Activated naive CD4-positive, alpha-beta T cell treated with anti-CD3 and anti-CD28 coated beads, Interleukin-2, amount 10 ng/mL, durations not matched to agents 7 days and 5 days (primary cell): ENCODE measurements at regions not wholly inside any gene's neighbourhood (a gene's known extent, or its start where the extent isn't known, plus 50 kb on each side); places are given as distances from the start of the nearest gene placed in this dataset.

Experiments used
- CTCF ChIA-PET: fragments of 350-600 bp; sonication (Branson Sonifier 250); formaldehyde crosslinking; loops from one replicate; lab custom pipeline; 2021; ENCODE audit warnings: antibody characterized with exemption; lab: Charles Lee
- DNase-seq: peaks from one replicate; pipeline ENCODE4 v3.0.0-alpha.2; 2020
- H3K27ac Mint-ChIP-seq: one replicate; pipeline ENCODE4 v1.8.0; 2021; ENCODE audit warnings: mild to moderate bottlenecking, moderate library complexity, mixed read lengths
- H3K27me3 Mint-ChIP-seq: one replicate; pipeline ENCODE4 v1.8.0; 2021; ENCODE audit warnings: mild to moderate bottlenecking, mixed read lengths
- H3K36me3 Mint-ChIP-seq: one replicate; pipeline ENCODE4 v1.8.0; 2021; ENCODE audit warnings: mixed read lengths
- H3K4me1 Mint-ChIP-seq: one replicate; pipeline ENCODE4 v1.8.0; 2021; ENCODE audit warnings: mixed read lengths
- H3K4me3 Mint-ChIP-seq: one replicate; pipeline ENCODE4 v1.8.0; 2021; ENCODE audit warnings: mild to moderate bottlenecking, moderate library complexity, mixed read lengths
- H3K9me3 Mint-ChIP-seq: one replicate; pipeline ENCODE4 v1.8.0; 2021; ENCODE audit warnings: mixed read lengths

- no peak for DNase-seq
- no peak overlapping the region for H3K4me3 Mint-ChIP-seq
- H3K27ac Mint-ChIP-seq: no peak overlapping the region
- CTCF ChIA-PET: interaction anchor here (1.1 to 4.4 kb wide), 3 partner anchors 16 to 106 kb away, joined by 3 to 28 read pairs (median 26); no protein-coding TSS in a partner anchor
- peaks cover 37% of the 10 kb centered on the region for H3K36me3 Mint-ChIP-seq
- H3K27me3 Mint-ChIP-seq: no peaks in the 10 kb centered on the region
- peaks cover 11% of the 10 kb centered on the region for H3K9me3 Mint-ChIP-seq
- H3K4me1 Mint-ChIP-seq: peaks cover 39% of the 10 kb centered on the region
These were observed 268.6 kb upstream of the KLF14 start for GRCh38 chr7:131002600-131002999.

- CTCF ChIA-PET: interaction anchor here (1.0 to 4.4 kb wide), 4 partner anchors 21 to 108 kb away, joined by 3 to 28 read pairs (median 16); no protein-coding TSS in a partner anchor
- Mint-ChIP-seq H3K36me3 (peaks cover 35% of the 10 kb centered on the region), H3K9me3 (peaks cover 11% of the 10 kb centered on the region), H3K27ac (no peak overlapping the region), H3K4me3 (no peak overlapping the region), H3K27me3 (no peaks in the 10 kb centered on the region), H3K4me1 (peaks cover 41% of the 10 kb centered on the region)
- no peak for DNase-seq
These were observed 269.6 kb upstream of the KLF14 start for GRCh38 chr7:131003634-131004033.

GRCh38 chr7:131004371-131004770 lies 270.4 kb upstream of the KLF14 start:
- Mint-ChIP-seq H3K4me3 (no peak overlapping the region), H3K27ac (no peak overlapping the region), H3K4me1 (peaks cover 41% of the 10 kb centered on the region)

GRCh38 chr7:131007439-131008330 lies 273.7 kb upstream of the KLF14 start:
- Mint-ChIP-seq H3K9me3 (peaks cover 6% of the 10 kb centered on the region), H3K27me3 (no peaks in the 10 kb centered on the region), H3K4me1 (peaks cover 73% of the 10 kb centered on the region), H3K36me3 (peaks cover 25% of the 10 kb centered on the region), H3K27ac (peak overlapping the region; percentile 63), H3K4me3 (peak overlapping the region; percentile 25)
- CTCF ChIA-PET: interaction anchor here (0.7 to 4.4 kb wide), 15 partner anchors 9 to 133 kb away, joined by 3 to 43 read pairs (median 4); no protein-coding TSS in a partner anchor
- DNase-seq: peak; percentile 73

More at GRCh38 chr7:131004371-131004770, 270.4 kb upstream of the KLF14 start:
- H3K36me3 Mint-ChIP-seq: peaks cover 31% of the 10 kb centered on the region
- peaks cover 11% of the 10 kb centered on the region for H3K9me3 Mint-ChIP-seq
- CTCF ChIA-PET: interaction anchor here (1.2 to 4.4 kb wide), 4 partner anchors 9 to 108 kb away, joined by 3 to 28 read pairs (median 16); no protein-coding TSS in a partner anchor
- H3K27me3 Mint-ChIP-seq: no peaks in the 10 kb centered on the region
- DNase-seq: no peak

- DNase-seq: no peak
- Mint-ChIP-seq H3K27me3 (no peaks in the 10 kb centered on the region), H3K27ac (peak overlapping the region; percentile 92), H3K4me3 (peak overlapping the region; percentile 7), H3K36me3 (peaks cover 17% of the 10 kb centered on the region), H3K9me3 (no peaks in the 10 kb centered on the region), H3K4me1 (peaks cover 83% of the 10 kb centered on the region)
- CTCF ChIA-PET: interaction anchor here (0.8 to 4.4 kb wide), 8 partner anchors 12 to 113 kb away, joined by 3 to 43 read pairs (median 4); no protein-coding TSS in a partner anchor
These were observed 275.1 kb upstream of the KLF14 start for GRCh38 chr7:131008840-131009711.

DNA sequence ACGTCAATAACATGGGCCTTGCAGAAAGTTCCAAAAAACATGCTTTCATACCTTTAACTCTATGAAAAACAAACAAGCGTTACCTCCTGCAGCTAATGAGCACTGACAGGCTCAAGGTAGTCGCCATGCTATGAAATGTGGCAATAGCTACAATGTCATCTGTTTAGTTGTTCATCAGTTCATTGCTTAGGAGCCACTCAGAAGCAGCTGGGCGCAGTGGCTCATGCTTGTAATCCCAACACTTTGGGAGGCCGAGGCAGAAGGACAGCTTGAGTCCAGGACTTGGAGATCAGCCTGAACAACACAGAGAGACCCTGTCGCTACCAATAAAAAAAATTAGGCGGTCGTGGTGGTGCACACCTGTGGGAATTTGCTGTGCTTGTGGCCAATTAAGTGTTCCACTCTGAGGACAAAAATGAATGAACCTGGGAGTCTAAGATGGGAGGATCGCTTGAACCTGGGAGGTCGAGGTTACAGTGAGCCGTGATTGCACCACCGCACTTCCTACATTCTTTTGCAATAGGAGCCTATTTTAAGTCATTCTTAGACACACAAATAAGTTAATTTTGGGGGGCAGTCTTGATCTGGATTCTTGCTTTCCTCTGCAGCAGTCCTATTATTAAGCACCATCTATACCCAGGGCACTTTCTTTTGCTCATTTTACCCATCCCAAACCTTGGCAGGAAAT lies 276.2 kb upstream of the KLF14 start:
- Mint-ChIP-seq H3K36me3 (peaks cover 10% of the 10 kb centered on the region), H3K9me3 (no peaks in the 10 kb centered on the region), H3K27me3 (no peaks in the 10 kb centered on the region), H3K27ac (peak overlapping the region; percentile 92), H3K4me1 (peaks cover 84% of the 10 kb centered on the region), H3K4me3 (peak overlapping the region; percentile 49)
- DNase-seq: no peak
- CTCF ChIA-PET: interaction anchor here (0.9 to 4.4 kb wide), 6 partner anchors 20 to 114 kb away, joined by 3 to 43 read pairs (median 4); no protein-coding TSS in a partner anchor

DNA sequence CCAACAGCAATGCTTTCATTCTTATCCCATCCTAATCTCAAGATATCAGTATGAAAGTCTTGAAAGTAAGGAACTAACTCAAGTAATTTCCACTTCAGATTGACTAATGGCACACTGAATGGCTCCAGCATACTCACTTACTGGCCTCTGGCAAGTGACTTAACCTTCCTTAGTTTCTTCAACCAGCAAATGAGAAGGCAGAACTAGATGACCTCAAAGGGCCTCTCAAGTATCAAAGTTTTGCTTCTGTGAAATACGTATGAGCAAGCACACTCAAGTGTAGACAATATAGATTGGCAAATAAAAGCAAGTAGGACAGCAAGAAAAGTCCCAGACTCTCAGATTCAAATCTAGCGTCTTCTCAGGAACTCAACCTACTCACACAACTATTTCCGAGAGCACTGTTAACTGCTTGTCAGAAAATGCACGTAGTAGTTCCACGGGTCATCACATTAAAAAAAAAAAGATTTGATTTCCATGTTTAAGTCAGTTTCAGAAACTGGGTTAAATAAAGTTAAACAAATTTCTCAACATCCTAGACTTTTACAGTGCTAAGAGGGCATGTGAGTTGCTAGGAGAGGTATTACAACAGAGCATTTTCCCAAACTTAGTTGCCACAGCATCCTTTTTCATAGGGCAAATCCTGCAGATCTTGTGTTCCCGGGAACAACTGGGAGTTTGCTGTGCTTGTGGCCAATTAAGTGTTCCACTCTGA lies 276.9 kb upstream of the KLF14 start:
- CTCF ChIA-PET: no interaction called here
- Mint-ChIP-seq H3K36me3 (peaks cover 7% of the 10 kb centered on the region), H3K27me3 (no peaks in the 10 kb centered on the region), H3K27ac (peak overlapping the region; percentile 92), H3K4me3 (peak overlapping the region; percentile 49), H3K9me3 (no peaks in the 10 kb centered on the region), H3K4me1 (peaks cover 81% of the 10 kb centered on the region)
- no peak for DNase-seq

DNA sequence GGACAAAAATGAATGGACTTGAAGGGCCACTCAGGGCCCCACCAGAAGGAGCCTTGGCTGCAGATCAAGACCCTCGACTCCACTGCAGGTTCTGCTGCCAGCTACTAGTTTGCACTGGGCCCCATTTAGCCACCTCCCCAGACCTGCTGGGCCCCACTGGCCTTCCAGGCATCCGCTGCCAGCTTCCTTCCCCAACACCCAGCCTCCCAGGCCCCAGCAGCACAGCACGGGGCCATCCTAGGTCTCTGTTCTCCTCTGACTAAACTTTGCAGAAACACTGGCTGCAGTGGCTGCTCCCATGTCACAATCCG lies 277.4 kb upstream of the KLF14 start:
- Mint-ChIP-seq H3K4me1 (peaks cover 77% of the 10 kb centered on the region), H3K27ac (peak overlapping the region; percentile 92), H3K4me3 (peak overlapping the region; percentile 49), H3K36me3 (peaks cover 10% of the 10 kb centered on the region), H3K27me3 (no peaks in the 10 kb centered on the region), H3K9me3 (no peaks in the 10 kb centered on the region)
- CTCF ChIA-PET: interaction anchor here (1.3 to 1.4 kb wide), 2 partner anchors 9 to 17 kb away, joined by 3 to 4 read pairs; no protein-coding TSS in a partner anchor
- DNase-seq: peak; percentile 41

DNA sequence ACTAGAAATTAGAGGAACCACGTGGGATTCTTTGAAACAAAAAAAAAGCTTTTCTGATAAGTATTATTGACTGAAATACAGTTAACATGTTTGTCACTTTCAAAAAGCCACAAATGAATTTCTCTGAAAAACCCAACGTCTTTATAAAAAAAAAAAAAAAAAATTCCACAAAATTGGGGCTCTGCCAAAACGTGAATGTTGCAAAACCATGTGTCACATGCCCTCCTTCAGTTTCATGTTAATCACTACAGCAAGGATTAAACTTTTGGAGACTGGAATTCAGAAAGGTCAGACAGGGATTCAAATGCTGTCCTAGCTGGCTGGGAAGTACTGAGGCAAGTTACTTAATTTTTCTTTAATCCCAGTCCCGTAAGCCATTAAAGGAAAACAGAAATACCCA lies 278.0 kb upstream of the KLF14 start:
- Mint-ChIP-seq H3K9me3 (no peaks in the 10 kb centered on the region), H3K4me1 (peaks cover 73% of the 10 kb centered on the region), H3K4me3 (peak overlapping the region; percentile 44), H3K27ac (peak overlapping the region; percentile 92), H3K27me3 (no peaks in the 10 kb centered on the region), H3K36me3 (peaks cover 10% of the 10 kb centered on the region)
- DNase-seq: no peak
- CTCF ChIA-PET: interaction anchor here (0.8 to 1.4 kb wide), 6 partner anchors 8 to 115 kb away, joined by 3 to 7 read pairs (median 4); no protein-coding TSS in a partner anchor

DNA sequence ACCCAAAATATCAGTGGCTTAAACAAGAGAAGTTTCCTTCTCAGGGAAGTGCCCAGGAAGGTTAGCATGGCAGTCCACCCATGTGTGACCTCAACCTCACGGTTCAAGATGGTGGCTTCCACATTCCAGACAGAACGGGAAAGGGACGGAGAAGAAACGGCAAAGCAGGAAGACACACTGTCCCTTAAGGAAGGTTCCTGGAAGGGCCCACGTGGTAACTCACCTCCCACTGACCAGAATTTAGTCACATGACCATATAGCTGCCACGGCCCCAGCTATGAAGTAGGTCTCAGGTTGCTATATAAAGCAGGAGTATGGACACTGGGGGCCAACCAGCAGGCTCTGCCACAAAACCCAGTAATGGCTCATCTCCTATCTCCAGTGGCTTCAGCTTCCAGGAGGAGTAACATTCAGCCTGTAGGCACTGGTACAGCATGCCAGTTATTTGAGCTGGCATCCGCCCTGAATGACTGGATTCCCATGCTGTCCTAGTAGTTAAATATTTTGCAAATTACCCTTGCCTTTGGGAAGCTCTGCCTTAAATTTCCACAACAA lies 278.5 kb upstream of the KLF14 start:
- Mint-ChIP-seq H3K4me3 (no peak overlapping the region), H3K36me3 (peaks cover 10% of the 10 kb centered on the region), H3K4me1 (peaks cover 69% of the 10 kb centered on the region), H3K27ac (peak overlapping the region; percentile 92), H3K9me3 (no peaks in the 10 kb centered on the region), H3K27me3 (no peaks in the 10 kb centered on the region)
- CTCF ChIA-PET: interaction anchor here (0.8 to 1.4 kb wide), 6 partner anchors 8 to 116 kb away, joined by 3 to 7 read pairs (median 4); no protein-coding TSS in a partner anchor
- DNase-seq: no peak

DNA sequence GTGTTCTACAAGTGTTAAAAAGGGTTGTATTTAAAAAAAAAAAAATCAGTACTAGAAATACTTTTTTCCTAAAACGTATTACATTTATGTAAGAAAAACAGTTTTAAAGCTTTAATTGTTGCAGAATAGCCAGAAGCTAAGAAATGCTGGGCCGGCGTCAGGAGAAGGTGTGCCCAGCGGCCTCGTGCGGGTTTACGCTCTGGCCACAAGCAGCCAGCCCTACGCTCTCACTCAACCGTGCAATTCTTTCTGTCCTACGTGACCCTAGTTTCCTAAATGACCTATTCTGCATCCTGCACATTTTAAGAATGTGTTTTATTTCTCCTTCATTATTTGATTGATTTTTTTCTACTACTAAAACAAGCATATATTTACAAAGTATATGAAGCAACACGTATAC lies 279.7 kb upstream of the KLF14 start:
- Mint-ChIP-seq H3K9me3 (no peaks in the 10 kb centered on the region), H3K4me1 (peaks cover 66% of the 10 kb centered on the region), H3K4me3 (no peak overlapping the region), H3K27me3 (no peaks in the 10 kb centered on the region), H3K36me3 (peaks cover 20% of the 10 kb centered on the region), H3K27ac (no peak overlapping the region)
- DNase-seq: no peak
- CTCF ChIA-PET: interaction anchor here (1.1 to 1.2 kb wide), 2 partner anchors 27 to 53 kb away, joined by 3 to 7 read pairs; no protein-coding TSS in a partner anchor

- no peak for DNase-seq
- CTCF ChIA-PET: interaction anchor here (1.2 kb wide), 2 partner anchors 14 to 25 kb away, joined by 3 to 7 read pairs; no protein-coding TSS in a partner anchor
- Mint-ChIP-seq H3K4me1 (peaks cover 59% of the 10 kb centered on the region), H3K9me3 (no peaks in the 10 kb centered on the region), H3K4me3 (no peak overlapping the region), H3K27ac (no peak overlapping the region), H3K27me3 (no peaks in the 10 kb centered on the region), H3K36me3 (peaks cover 20% of the 10 kb centered on the region)
These were observed 281.1 kb upstream of the KLF14 start for GRCh38 chr7:131014906-131015656.
